ENCODE measurements at regions not wholly inside any gene's neighbourhood (a gene's known extent, or its start where the extent isn't known, plus 50 kb on each side); places are given as distances from the start of the nearest gene placed in this dataset.

DNA sequence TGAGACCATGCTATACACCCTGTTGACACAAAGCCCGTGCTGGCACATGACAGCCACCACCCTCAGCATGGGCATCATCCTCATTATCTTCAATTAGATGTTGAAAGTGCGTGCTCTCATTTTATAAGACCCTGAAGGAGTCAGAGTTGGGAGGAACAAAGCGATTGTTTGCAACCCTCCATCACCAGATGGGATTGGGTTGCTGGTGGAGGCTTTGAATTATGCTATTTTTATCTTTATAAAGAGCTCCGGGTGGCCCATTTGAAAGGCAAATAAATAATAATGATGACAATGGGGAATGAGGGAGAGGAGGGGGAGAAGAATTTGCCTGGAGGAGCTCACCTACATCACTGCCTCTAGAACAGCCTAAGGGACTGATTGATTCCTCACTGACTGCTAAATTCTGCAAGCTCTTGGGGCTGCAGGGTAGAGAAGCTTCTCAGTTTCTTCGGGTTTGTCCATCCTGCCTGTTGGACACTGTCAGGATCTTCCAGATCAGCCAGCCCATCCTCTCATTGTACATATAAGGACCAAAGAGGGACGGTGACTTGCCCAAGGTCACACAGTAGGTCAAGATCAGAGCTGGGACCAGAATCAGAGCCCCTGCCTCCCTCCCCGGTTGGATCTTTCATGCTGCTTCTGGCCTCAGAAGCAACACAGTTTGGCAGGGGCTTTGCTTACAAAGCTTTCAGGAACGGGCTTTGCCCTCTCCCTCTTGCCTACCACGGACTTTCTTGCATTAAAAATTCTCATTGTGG lies 130.9 kb upstream of the ZBTB40 start:
- DNase-seq (ENCODE audit: low spot score in 2 of 2) = peak in 1 of 2 donors; percentile 20

DNA sequence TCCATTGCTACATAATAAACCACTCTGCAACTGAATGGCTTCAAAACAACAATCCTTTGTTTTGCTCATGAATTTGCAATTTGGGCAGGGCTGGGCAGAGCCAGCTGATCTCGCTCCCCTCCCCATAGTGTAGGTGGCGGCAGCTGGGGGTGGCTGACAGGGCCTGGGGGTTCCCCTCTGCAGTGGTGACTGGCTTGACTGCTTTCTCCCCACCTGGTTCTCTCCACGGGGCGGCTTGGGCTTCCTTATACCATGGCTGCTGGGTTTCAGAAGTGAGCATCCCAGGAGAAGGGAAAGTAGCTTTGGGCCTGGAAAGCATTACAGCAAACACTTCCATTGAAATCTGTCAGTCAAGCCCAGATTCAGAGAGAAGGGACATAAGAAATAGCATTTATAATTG lies 129.7 kb upstream of the ZBTB40 start:
- no peak for TF ChIP-seq POLR2A (IDR thresholded peaks at IDR 0.05)
- TF ChIP-seq, protein P1, sequence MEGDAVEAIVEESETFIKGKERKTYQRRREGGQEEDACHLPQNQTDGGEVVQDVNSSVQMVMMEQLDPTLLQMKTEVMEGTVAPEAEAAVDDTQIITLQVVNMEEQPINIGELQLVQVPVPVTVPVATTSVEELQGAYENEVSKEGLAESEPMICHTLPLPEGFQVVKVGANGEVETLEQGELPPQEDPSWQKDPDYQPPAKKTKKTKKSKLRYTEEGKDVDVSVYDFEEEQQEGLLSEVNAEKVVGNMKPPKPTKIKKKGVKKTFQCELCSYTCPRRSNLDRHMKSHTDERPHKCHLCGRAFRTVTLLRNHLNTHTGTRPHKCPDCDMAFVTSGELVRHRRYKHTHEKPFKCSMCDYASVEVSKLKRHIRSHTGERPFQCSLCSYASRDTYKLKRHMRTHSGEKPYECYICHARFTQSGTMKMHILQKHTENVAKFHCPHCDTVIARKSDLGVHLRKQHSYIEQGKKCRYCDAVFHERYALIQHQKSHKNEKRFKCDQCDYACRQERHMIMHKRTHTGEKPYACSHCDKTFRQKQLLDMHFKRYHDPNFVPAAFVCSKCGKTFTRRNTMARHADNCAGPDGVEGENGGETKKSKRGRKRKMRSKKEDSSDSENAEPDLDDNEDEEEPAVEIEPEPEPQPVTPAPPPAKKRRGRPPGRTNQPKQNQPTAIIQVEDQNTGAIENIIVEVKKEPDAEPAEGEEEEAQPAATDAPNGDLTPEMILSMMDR (IDR thresholded peaks at IDR 0.05) = no peak
- WGBS, 2 donors = 84 to 89% methylated on average over 4 of the region's 4 CpGs
- intact Hi-C loops (cut with DNase I; ENCODE audit: low total_unique reads) = no loop called here
- DNase-seq (ENCODE audit: low spot score in 2 of 2) = peak in 1 of 2 donors; percentile 37
- H3K4me3 ChIP-seq (ENCODE audit: low read depth, poor library complexity, severe bottlenecking) = no peak overlapping the region

More for the DNA sequence above, 130.9 kb upstream of the ZBTB40 start:
- 78 to 80% methylated on average over 9 of the region's 9 CpGs for WGBS, 2 donors
- TF ChIP-seq POLR2A (IDR thresholded peaks at IDR 0.05) = no peak
- TF ChIP-seq, protein P1 (IDR thresholded peaks at IDR 0.05) = no peak
- intact Hi-C loops (cut with DNase I; ENCODE audit: low total_unique reads) = no loop called here
- H3K4me3 ChIP-seq (ENCODE audit: low read depth, poor library complexity, severe bottlenecking) = no peak overlapping the region

DNA sequence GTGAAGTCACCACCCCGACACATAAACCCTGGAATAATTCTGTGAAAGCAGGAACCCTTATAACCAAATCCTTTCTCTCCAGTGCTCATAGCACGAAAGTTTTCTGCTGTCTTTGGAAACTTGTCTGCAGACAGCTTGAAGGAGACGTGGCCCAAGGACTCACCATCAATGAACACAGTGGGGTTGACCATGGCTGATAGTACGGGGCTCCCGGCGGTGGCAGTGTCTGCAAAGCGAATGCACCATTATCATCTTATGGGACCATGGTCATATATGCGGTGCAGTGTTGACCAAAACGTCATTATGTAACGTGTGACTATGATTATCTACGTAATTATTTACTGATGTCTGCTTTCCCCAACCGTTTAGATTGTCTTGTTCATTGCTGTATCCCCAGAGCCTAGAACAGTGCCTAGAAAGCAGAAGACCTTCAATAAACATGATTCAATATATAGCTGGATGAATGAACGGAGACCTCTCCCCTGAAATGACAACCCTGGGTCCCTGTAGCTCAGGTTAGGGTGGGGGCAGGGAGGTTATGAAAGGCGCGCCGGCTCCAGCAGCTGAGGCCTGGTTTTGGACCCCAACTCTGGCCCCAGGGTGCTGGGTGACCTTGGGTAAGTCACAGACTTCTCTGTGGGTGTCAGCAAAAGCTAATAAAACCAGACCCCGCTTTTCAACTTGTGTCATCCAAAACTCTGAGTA lies 128.4 kb upstream of the ZBTB40 start:
- intact Hi-C loops (cut with DNase I; ENCODE audit: low total_unique reads) = no loop called here
- H3K4me3 ChIP-seq (ENCODE audit: low read depth, poor library complexity, severe bottlenecking) = no peak overlapping the region
- DNase-seq (ENCODE audit: low spot score in 2 of 2) = peak in 1 of 2 donors; percentile 68
- WGBS, 2 donors = 90 to 91% methylated on average over 17 of the region's 17 CpGs
- TF ChIP-seq, protein P1 (IDR thresholded peaks at IDR 0.05) = no peak
- no peak for TF ChIP-seq POLR2A (IDR thresholded peaks at IDR 0.05)

DNA sequence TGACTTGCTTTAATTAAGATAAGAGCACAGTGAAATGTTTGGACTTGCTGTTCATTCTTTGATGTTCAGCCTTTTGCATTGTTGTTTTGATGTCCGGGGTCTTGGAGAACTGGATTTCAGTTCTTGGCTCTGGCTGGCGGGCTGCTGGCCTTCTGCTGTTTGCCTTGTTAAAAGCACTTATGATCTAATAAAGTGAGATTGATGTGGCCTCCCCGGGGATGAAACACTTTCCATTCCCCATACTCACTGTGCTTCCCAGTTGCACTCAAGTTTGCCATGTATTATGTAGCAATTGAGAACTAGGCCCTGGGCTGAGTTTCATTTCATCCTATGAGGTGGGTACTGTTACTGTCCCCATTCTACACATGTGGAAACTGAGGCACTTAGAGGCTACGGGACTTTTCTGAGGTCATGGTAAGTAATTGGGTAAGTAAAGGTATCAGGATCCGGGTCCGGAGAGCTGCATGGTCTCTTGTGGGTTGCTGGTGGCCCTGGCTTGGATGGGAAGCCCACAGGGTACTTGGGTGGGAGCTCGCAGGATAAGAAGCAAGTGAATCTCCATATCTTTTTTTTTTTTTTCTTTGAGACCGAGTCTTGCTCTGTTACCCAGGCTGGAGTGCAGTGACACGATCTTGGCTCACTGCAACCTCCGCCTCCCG lies 127.7 kb upstream of the ZBTB40 start:
- peak in 1 of 2 donors; percentile 68 for DNase-seq (ENCODE audit: low spot score in 2 of 2)
- intact Hi-C loops (cut with DNase I; ENCODE audit: low total_unique reads) = no loop called here
- 85 to 89% methylated on average over 11 of the region's 11 CpGs for WGBS, 2 donors
- no peak overlapping the region for H3K4me3 ChIP-seq (ENCODE audit: low read depth, poor library complexity, severe bottlenecking)
- TF ChIP-seq, protein P1 (IDR thresholded peaks at IDR 0.05) = no peak
- TF ChIP-seq POLR2A (IDR thresholded peaks at IDR 0.05) = no peak

DNA sequence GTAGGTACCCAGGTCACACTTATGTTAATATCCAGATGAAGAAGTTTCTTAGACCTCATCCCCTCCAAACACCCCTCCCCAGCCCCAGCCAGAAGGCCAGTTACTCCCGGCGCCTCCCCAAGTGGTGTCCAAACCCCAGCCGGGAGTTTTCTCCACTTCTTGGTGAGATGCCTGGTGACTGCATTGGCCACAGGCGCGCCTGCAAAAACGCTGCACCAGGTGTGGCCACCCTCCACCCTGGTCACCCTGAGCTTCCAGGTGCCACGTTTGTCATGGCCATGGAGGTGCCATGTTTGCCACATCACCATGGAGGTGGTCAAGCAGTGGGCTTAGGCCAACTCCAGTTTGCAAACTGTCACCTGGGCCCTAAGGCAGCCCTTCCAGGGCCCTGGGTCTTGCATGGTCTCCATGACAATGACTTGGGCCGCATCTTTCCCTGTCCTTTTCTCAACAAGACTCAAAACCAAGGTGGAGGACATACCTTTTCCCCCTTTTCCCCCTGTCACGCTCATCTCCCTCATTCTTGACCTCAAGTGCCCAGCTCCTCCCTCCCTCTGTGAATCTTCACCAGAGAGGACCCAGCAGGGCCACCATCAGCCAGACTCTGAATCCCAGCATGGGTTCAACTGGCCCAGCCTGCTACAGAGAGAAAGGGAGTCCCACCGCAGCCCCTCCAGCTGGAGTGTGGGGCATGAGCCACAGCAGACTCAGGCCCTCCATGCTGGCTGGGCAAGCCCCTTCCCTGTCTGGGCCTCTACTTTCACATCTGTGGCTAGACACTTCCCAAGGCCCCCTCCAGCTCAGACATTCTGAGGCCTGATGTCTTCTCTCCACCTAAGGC lies 125.9 kb upstream of the ZBTB40 start:
- 94 to 95% methylated on average over 10 of the region's 10 CpGs for WGBS, 2 donors
- peak in 1 of 2 donors; percentile 68 for DNase-seq (ENCODE audit: low spot score in 2 of 2)

More for the DNA sequence above, 125.9 kb upstream of the ZBTB40 start:
- intact Hi-C loops (cut with DNase I; ENCODE audit: low total_unique reads) = no loop called here
- TF ChIP-seq POLR2A (IDR thresholded peaks at IDR 0.05) = no peak
- TF ChIP-seq, protein P1 (IDR thresholded peaks at IDR 0.05) = no peak
- no peak overlapping the region for H3K4me3 ChIP-seq (ENCODE audit: low read depth, poor library complexity, severe bottlenecking)
